Neural progenitor cell (in vitro differentiated cells): ENCODE measurements at regions not wholly inside any gene's neighbourhood (a gene's known extent, or its start where the extent isn't known, plus 50 kb on each side); places are given as distances from the start of the nearest gene placed in this dataset.

Experiments
- DNase-seq: peaks from one replicate; pipeline ENCODE4 v3.0.0-alpha.2; 2016; ENCODE audit warnings: low spot score
- H2AFZ ChIP-seq: fragments of 200-600 bp; sonication (generic); replicated peaks from 2 replicates; pipeline ENCODE4 v1.6.1; 2016; ENCODE audit warnings: antibody characterized with exemption
- H3F3A ChIP-seq: fragments of 200-600 bp; sonication (generic); 2 replicates; pipeline ENCODE4 v1.6.1; 2016; ENCODE audit warnings: antibody characterized with exemption, low read depth
- H3K27ac ChIP-seq: fragments of 200-600 bp; sonication (generic); 2 replicates; pipeline ENCODE4 v1.5.1; 2016; ENCODE audit warnings: mild to moderate bottlenecking
- H3K27me3 ChIP-seq: fragments of 200-600 bp; sonication (generic); 2 replicates; pipeline ENCODE4 v1.6.1; 2016; ENCODE audit warnings: mild to moderate bottlenecking, moderate library complexity
- H3K36me3 ChIP-seq: fragments of 200-600 bp; sonication (generic); 2 replicates; pipeline ENCODE4 v1.5.1; 2016
- H3K4me1 ChIP-seq: fragments of 200-600 bp; sonication (generic); 2 replicates; pipeline ENCODE4 v1.6.1; 2016; ENCODE audit warnings: mixed run types
- H3K4me2 ChIP-seq: fragments of 200-600 bp; sonication (generic); 2 replicates; pipeline ENCODE4 v1.6.1; 2016
- H3K4me3 ChIP-seq: fragments of 200-600 bp; sonication (generic); 2 replicates; pipeline ENCODE4 v1.5.1; 2016
- H3K79me2 ChIP-seq: fragments of 200-600 bp; sonication (generic); 2 replicates; pipeline ENCODE4 v1.6.1; 2016; ENCODE audit warnings: low read depth
- H3K9ac ChIP-seq: fragments of 200-600 bp; sonication (generic); 2 replicates; pipeline ENCODE4 v1.6.1; 2016
- H3K9me3 ChIP-seq: fragments of 200-600 bp; sonication (generic); 2 replicates; pipeline ENCODE4 v1.5.1; 2016; ENCODE audit warnings: low read depth
- H4K20me1 ChIP-seq: fragments of 200-600 bp; sonication (generic); 2 replicates; pipeline ENCODE4 v1.6.1; 2016; ENCODE audit warnings: low read depth
- H3K27ac Mint-ChIP-seq: 3 replicates; pipeline ENCODE4 v1.8.0; 2021; ENCODE audit warnings: mixed read lengths
- H3K27me3 Mint-ChIP-seq: 2 replicates; pipeline ENCODE4 v1.8.0; 2022; ENCODE audit warnings: low read depth, mild to moderate bottlenecking, inconsistent platforms, moderate library complexity, mixed read lengths; ENCODE audit not compliant: insufficient read depth
- H3K36me3 Mint-ChIP-seq: 3 replicates; pipeline ENCODE4 v1.8.0; 2021; ENCODE audit warnings: mixed read lengths
- H3K4me1 Mint-ChIP-seq: 3 replicates; pipeline ENCODE4 v1.8.0; 2021; ENCODE audit warnings: mixed read lengths
- H3K4me3 Mint-ChIP-seq: 3 replicates; pipeline ENCODE4 v1.8.0; 2021; ENCODE audit warnings: mild to moderate bottlenecking, moderate library complexity, mixed read lengths
- H3K9me3 Mint-ChIP-seq: 3 replicates; pipeline ENCODE4 v1.8.0; 2020; ENCODE audit warnings: mixed read lengths
- EZH2 ChIP-seq: fragments of 200-600 bp; sonication (generic); IDR thresholded peaks from 2 replicates; pipeline ENCODE4 v1.6.1; 2017; ENCODE audit warnings: antibody characterized with exemption, mild to moderate bottlenecking, moderate library complexity
- EZH2phosphoT487 ChIP-seq: fragments of 200-600 bp; sonication (generic); IDR thresholded peaks from 2 replicates; pipeline ENCODE4 v1.6.1; 2017; ENCODE audit warnings: antibody characterized with exemption
- TF ChIP-seq, protein P1 (sequence below): fragments of 200-600 bp; sonication (generic); IDR thresholded peaks from 2 replicates; pipeline ENCODE4 v1.5.1; 2017; ENCODE audit warnings: antibody characterized with exemption, mild to moderate bottlenecking

DNA sequence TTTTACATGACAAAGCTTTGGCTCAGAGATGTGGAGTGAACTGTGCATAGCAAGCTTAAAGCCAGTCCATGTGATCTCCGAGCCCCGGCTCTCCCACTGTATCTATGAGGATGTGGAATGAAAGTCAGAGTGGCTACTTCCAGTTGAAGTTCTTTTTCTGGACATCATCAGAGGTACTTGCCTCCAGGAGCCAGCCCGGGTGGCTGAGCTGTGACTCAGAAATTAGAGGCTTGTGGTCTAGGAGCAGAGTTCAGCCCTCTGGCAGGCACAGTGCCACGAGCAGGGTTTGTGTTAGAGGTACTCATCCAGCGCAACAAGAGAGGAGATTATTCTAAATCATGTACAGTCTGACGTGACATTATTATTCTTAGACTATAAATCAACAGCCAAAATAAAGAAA lies 322.5 kb downstream of the CDK5RAP2 start:
- H3K4me1 ChIP-seq = no peaks in the 10 kb centered on the region
- H3K9me3 ChIP-seq = no peaks in the 10 kb centered on the region
- no peaks in the 10 kb centered on the region for H3K36me3 ChIP-seq
- no peaks in the 10 kb centered on the region for H3K79me2 ChIP-seq
- Mint-ChIP-seq H3K27me3 (peaks cover 9% of the 10 kb centered on the region), H3K36me3 (no peaks in the 10 kb centered on the region), H3K4me3 (no peak overlapping the region), H3K9me3 (no peaks in the 10 kb centered on the region), H3K4me1 (no peaks in the 10 kb centered on the region), H3K27ac (no peak overlapping the region)
- no peak overlapping the region for H3K9ac ChIP-seq
- H3K4me3 ChIP-seq = no peak overlapping the region
- no peak overlapping the region for H3K27ac ChIP-seq
- no peaks in the 10 kb centered on the region for H3F3A ChIP-seq
- H3K27me3 ChIP-seq = no peaks in the 10 kb centered on the region
- TF ChIP-seq, protein P1, sequence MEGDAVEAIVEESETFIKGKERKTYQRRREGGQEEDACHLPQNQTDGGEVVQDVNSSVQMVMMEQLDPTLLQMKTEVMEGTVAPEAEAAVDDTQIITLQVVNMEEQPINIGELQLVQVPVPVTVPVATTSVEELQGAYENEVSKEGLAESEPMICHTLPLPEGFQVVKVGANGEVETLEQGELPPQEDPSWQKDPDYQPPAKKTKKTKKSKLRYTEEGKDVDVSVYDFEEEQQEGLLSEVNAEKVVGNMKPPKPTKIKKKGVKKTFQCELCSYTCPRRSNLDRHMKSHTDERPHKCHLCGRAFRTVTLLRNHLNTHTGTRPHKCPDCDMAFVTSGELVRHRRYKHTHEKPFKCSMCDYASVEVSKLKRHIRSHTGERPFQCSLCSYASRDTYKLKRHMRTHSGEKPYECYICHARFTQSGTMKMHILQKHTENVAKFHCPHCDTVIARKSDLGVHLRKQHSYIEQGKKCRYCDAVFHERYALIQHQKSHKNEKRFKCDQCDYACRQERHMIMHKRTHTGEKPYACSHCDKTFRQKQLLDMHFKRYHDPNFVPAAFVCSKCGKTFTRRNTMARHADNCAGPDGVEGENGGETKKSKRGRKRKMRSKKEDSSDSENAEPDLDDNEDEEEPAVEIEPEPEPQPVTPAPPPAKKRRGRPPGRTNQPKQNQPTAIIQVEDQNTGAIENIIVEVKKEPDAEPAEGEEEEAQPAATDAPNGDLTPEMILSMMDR = no peak
- TF ChIP-seq EZH2phosphoT487 (no peak), EZH2 (no peak)
- no peak overlapping the region for H2AFZ ChIP-seq
- no peak for DNase-seq
- no peaks in the 10 kb centered on the region for H4K20me1 ChIP-seq
- no peak overlapping the region for H3K4me2 ChIP-seq

- Histone ChIP-seq H3K9me3 (no peaks in the 10 kb centered on the region), H2AFZ (no peak overlapping the region), H3F3A (no peaks in the 10 kb centered on the region), H4K20me1 (no peaks in the 10 kb centered on the region), H3K79me2 (no peaks in the 10 kb centered on the region), H3K4me2 (no peak overlapping the region), H3K4me1 (no peaks in the 10 kb centered on the region), H3K27me3 (no peaks in the 10 kb centered on the region), H3K9ac (no peak overlapping the region), H3K4me3 (no peak overlapping the region), H3K27ac (no peak overlapping the region), H3K36me3 (no peaks in the 10 kb centered on the region)
- H3K27me3 Mint-ChIP-seq = peaks cover 8% of the 10 kb centered on the region
- no peak for TF ChIP-seq EZH2phosphoT487
- TF ChIP-seq, protein P1 = no peak
- no peak for TF ChIP-seq EZH2
- no peak for DNase-seq
- no peak overlapping the region for H3K4me3 Mint-ChIP-seq
- no peaks in the 10 kb centered on the region for H3K36me3 Mint-ChIP-seq
- no peaks in the 10 kb centered on the region for H3K9me3 Mint-ChIP-seq
- no peaks in the 10 kb centered on the region for H3K4me1 Mint-ChIP-seq
- no peak overlapping the region for H3K27ac Mint-ChIP-seq
These were observed 323.8 kb downstream of the CDK5RAP2 start for GRCh38 chr9:120256146-120256545.

DNA sequence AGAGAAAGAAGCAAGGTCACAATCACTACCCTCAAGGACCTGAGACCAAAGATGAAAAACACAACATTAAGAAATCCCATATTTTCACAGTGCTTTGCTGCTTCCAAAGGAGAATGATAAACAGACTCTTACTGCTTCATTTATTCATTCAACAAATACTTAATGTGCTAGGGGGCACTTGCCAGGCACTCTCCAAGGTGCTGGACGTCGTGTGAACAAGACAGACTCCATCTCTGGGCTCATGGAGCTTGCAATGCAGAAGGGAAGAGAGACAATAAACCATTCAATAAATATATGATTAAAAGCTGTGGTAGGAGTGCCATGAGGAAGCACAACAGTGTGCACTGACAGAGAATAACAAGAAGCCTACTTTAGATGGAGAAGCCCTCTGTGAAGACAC lies 327.7 kb downstream of the CDK5RAP2 start:
- H3K27me3 Mint-ChIP-seq = peaks cover 2% of the 10 kb centered on the region
- no peaks in the 10 kb centered on the region for H3K36me3 ChIP-seq
- H3K4me1 Mint-ChIP-seq = no peaks in the 10 kb centered on the region
- H3K4me1 ChIP-seq = no peaks in the 10 kb centered on the region
- H3K27me3 ChIP-seq = no peaks in the 10 kb centered on the region
- H3K4me3 Mint-ChIP-seq = no peak overlapping the region
- H3K9ac ChIP-seq = no peak overlapping the region
- H3K4me2 ChIP-seq = no peak overlapping the region
- H3K79me2 ChIP-seq = no peaks in the 10 kb centered on the region
- H3K36me3 Mint-ChIP-seq = no peaks in the 10 kb centered on the region
- H4K20me1 ChIP-seq = no peaks in the 10 kb centered on the region
- no peak overlapping the region for H2AFZ ChIP-seq
- no peaks in the 10 kb centered on the region for H3K9me3 ChIP-seq
- no peak overlapping the region for H3K4me3 ChIP-seq
- DNase-seq = peak; percentile 35
- TF ChIP-seq EZH2 = no peak
- TF ChIP-seq, protein P1 = no peak
- H3K9me3 Mint-ChIP-seq = no peaks in the 10 kb centered on the region
- no peak overlapping the region for H3K27ac Mint-ChIP-seq
- H3F3A ChIP-seq = no peaks in the 10 kb centered on the region
- H3K27ac ChIP-seq = no peak overlapping the region
